HCT116 (cell line): ENCODE measurements at regions not wholly inside any gene's neighbourhood (a gene's known extent, or its start where the extent isn't known, plus 50 kb on each side); places are given as distances from the start of the nearest gene placed in this dataset.

Experiments
- ATF3 ChIP-seq: IDR thresholded peaks from 2 replicates; pipeline ENCODE4 v1.6.1; 2012
- CEBPB ChIP-seq: IDR thresholded peaks from 2 replicates; pipeline ENCODE4 v1.6.1; 2012; ENCODE audit warnings: low read depth
- CTCF ChIP-seq, 3 experiments: fragments of 200-600 bp in 1 of 3; sonication (generic) in 1 of 3; IDR thresholded peaks in 2 of 3; conservative IDR thresholded peaks in 1 of 3; 2 replicates each; pipeline ENCODE4 v1.5.1; 2012 to 2017; ENCODE audit warnings: low read depth in 2 of 3, low read length in 2 of 3, antibody characterized with exemption in 1 of 3, borderline replicate concordance in 1 of 3, control low read depth in 1 of 3, mild to moderate bottlenecking in 1 of 3, mixed read lengths in 1 of 3, mixed run types in 1 of 3, moderate library complexity in 1 of 3; ENCODE audit not compliant: insufficient read depth in 1 of 3
- ELF1 ChIP-seq: IDR thresholded peaks from 2 replicates; pipeline ENCODE4 v1.6.1; 2012; ENCODE audit warnings: low read depth, borderline replicate concordance
- EZH2 ChIP-seq: fragments of 200-600 bp; sonication (generic); IDR thresholded peaks from 2 replicates; pipeline ENCODE4 v1.6.1; 2017; ENCODE audit warnings: antibody characterized with exemption, mixed run types
- EZH2phosphoT487 ChIP-seq: fragments of 200-600 bp; IDR thresholded peaks from 2 replicates; pipeline ENCODE4 v1.6.1; 2018; ENCODE audit warnings: antibody characterized with exemption, borderline replicate concordance
- MAX ChIP-seq: IDR thresholded peaks from 2 replicates; pipeline ENCODE4 v1.6.1; 2012
- POLR2A ChIP-seq: IDR thresholded peaks from 2 replicates; pipeline ENCODE4 v1.7.0; 2011; ENCODE audit warnings: borderline replicate concordance; ENCODE audit not compliant: insufficient read depth, insufficient read length; ENCODE audit errors: extremely low read depth
- POLR2AphosphoS5 ChIP-seq: IDR thresholded peaks from 2 replicates; pipeline ENCODE4 v1.6.1; 2011; ENCODE audit warnings: mild to moderate bottlenecking, low read depth, low read length, moderate library complexity
- RAD21 ChIP-seq: IDR thresholded peaks from 2 replicates; pipeline ENCODE4 v1.6.1; 2012; ENCODE audit warnings: low read depth, mild to moderate bottlenecking
- TCF7L2 ChIP-seq: IDR thresholded peaks from 2 replicates; pipeline ENCODE4 v1.7.0; 2011; ENCODE audit warnings: borderline replicate concordance, inconsistent platforms; ENCODE audit not compliant: insufficient read depth, insufficient read length; ENCODE audit errors: extremely low read depth
- YY1 ChIP-seq: IDR thresholded peaks from 2 replicates; pipeline ENCODE4 v1.6.1; 2011; ENCODE audit warnings: low read length, low read depth, moderate library complexity, mild to moderate bottlenecking; ENCODE audit not compliant: insufficient replicate concordance; ENCODE audit errors: extremely low read depth

- TF ChIP-seq CTCF (IDR thresholded peaks at IDR 0.05 in 2 of 3, conservative IDR thresholded peaks at IDR 0.05 in 1 of 3; ENCODE audit: borderline replicate concordance in 1 of 3, insufficient read depth in 1 of 3, low read depth in 2 of 3, low read length in 2 of 3): no peak
- no peak for TF ChIP-seq RAD21
- TF ChIP-seq MAX: no peak
- TF ChIP-seq ATF3: no peak
- TF ChIP-seq POLR2A: no peak
- TF ChIP-seq EZH2: no peak
- TF ChIP-seq CEBPB: no peak
- TF ChIP-seq ELF1: no peak
- TF ChIP-seq YY1: no peak
- no peak for TF ChIP-seq POLR2AphosphoS5
- TF ChIP-seq EZH2phosphoT487: no peak
- TF ChIP-seq TCF7L2: no peak
These were observed 150.2 kb downstream of the C4orf33 start for GRCh38 chr4:129246145-129246544.
